Kidney capillary endothelial cell (primary cell): ENCODE measurements at regions not wholly inside any gene's neighbourhood (a gene's known extent, or its start where the extent isn't known, plus 50 kb on each side); places are given as distances from the start of the nearest gene placed in this dataset.
"Not testable (repeated sequence)": the region's sequence is repeated elsewhere in the genome, so short reads cannot be mapped to it uniquely, and the experiment has no call there.

Source experiments
- DNase-seq: peaks from one replicate; pipeline ENCODE4 v3.0.0-alpha.2; 2018; ENCODE audit warnings: low spot score

GRCh38 chr21:35164971-35165483 is 115.9 kb upstream of the RUNX1 start:
- DNase-seq = no peak

- no peak for DNase-seq
These were observed 115.3 kb upstream of the RUNX1 start for GRCh38 chr21:35164380-35164779.

- DNase-seq = no peak
These were observed 114.3 kb upstream of the RUNX1 start for GRCh38 chr21:35163411-35163810.

- no peak for DNase-seq
These were observed 113.7 kb upstream of the RUNX1 start for GRCh38 chr21:35162831-35163230.

- DNase-seq = no peak
These were observed 110.8 kb upstream of the RUNX1 start for GRCh38 chr21:35159881-35160280.

- DNase-seq = not testable (repeated sequence)
These were observed 108.3 kb upstream of the RUNX1 start for GRCh38 chr21:35157374-35157773.

- no peak for DNase-seq
These were observed 107.5 kb upstream of the RUNX1 start for GRCh38 chr21:35156293-35157278.

- DNase-seq = no peak
These were observed 105.7 kb upstream of the RUNX1 start for GRCh38 chr21:35154788-35155187.

GRCh38 chr21:35153671-35154070 is 104.6 kb upstream of the RUNX1 start:
- DNase-seq = no peak

- DNase-seq = no peak
These were observed 101.6 kb upstream of the RUNX1 start for GRCh38 chr21:35150562-35151226.

GRCh38 chr21:35149698-35150097 is 100.6 kb upstream of the RUNX1 start:
- DNase-seq = no peak

GRCh38 chr21:35147439-35147838 is 98.3 kb upstream of the RUNX1 start:
- no peak for DNase-seq

GRCh38 chr21:35145626-35146233 is 96.6 kb upstream of the RUNX1 start:
- no peak for DNase-seq

GRCh38 chr21:35144978-35145377 is 95.9 kb upstream of the RUNX1 start:
- DNase-seq = no peak

- no peak for DNase-seq
These were observed 93.1 kb upstream of the RUNX1 start for GRCh38 chr21:35142036-35142815.

GRCh38 chr21:35139382-35139715 is 90.2 kb upstream of the RUNX1 start:
- DNase-seq = no peak

GRCh38 chr21:35138665-35139381 is 89.7 kb upstream of the RUNX1 start:
- no peak for DNase-seq

GRCh38 chr21:35136586-35137219 is 87.6 kb upstream of the RUNX1 start:
- DNase-seq = peak; percentile 24

- no peak for DNase-seq
These were observed 87.0 kb upstream of the RUNX1 start for GRCh38 chr21:35136106-35136505.

GRCh38 chr21:35135481-35135880 is 86.4 kb upstream of the RUNX1 start:
- DNase-seq = no peak

- no peak for DNase-seq
These were observed 85.2 kb upstream of the RUNX1 start for GRCh38 chr21:35134309-35134708.
